ENCODE measurements at regions not wholly inside any gene's neighbourhood (a gene's known extent, or its start where the extent isn't known, plus 50 kb on each side); places are given as distances from the start of the nearest gene placed in this dataset.

GRCh38 chr1:50257029-50257428 is 148.3 kb downstream of the ELAVL4 start:
- TF ChIP-seq ATF2 (tag by site-specific recombination; IDR thresholded peaks at IDR 0.05; ENCODE audit: low read depth): no peak
- TF ChIP-seq CTCF (tag by site-specific recombination; IDR thresholded peaks at IDR 0.05): no peak
- no peak for TF ChIP-seq ZNF114 (tag by site-specific recombination; IDR thresholded peaks at IDR 0.05)
- no peak for TF ChIP-seq REST (tag by site-specific recombination; IDR thresholded peaks at IDR 0.05)
- TF ChIP-seq ZSCAN18 (tag by site-specific recombination; IDR thresholded peaks at IDR 0.05): no peak
- TF ChIP-seq ZNF169 (tag by site-specific recombination; IDR thresholded peaks at IDR 0.05): no peak
- no peak for TF ChIP-seq ZNF792 (tag by site-specific recombination; IDR thresholded peaks at IDR 0.05)
- TF ChIP-seq ZNF76 (tag by site-specific recombination; IDR thresholded peaks at IDR 0.05; ENCODE audit: borderline replicate concordance, low read depth): no peak
- TF ChIP-seq SETDB1 (IDR thresholded peaks at IDR 0.05; ENCODE audit: insufficient read length, low read length): no peak
- no peak for TF ChIP-seq ZNF501 (tag by site-specific recombination; IDR thresholded peaks at IDR 0.05)
- no peak for TF ChIP-seq EGR2 (tag by site-specific recombination; IDR thresholded peaks at IDR 0.05; ENCODE audit: low read depth)
- TF ChIP-seq ZNF660 (tag by site-specific recombination; IDR thresholded peaks at IDR 0.05): no peak
- no peak for TF ChIP-seq ZNF184 (tag by site-specific recombination; IDR thresholded peaks at IDR 0.05)
- TF ChIP-seq ZNF274 (IDR thresholded peaks at IDR 0.05; ENCODE audit: low read length): no peak
- no peak for TF ChIP-seq ZNF274 (tag by site-specific recombination; IDR thresholded peaks at IDR 0.05; ENCODE audit: borderline replicate concordance)
